OCI-LY3 (cell line): ENCODE measurements at regions not wholly inside any gene's neighbourhood (a gene's known extent, or its start where the extent isn't known, plus 50 kb on each side); places are given as distances from the start of the nearest gene placed in this dataset.

Experiments
- CTCF ChIP-seq: fragments of 200-600, 300-600 bp; sonication (generic); IDR thresholded peaks from 2 replicates; pipeline ENCODE4 v1.5.1; 2014; ENCODE audit warnings: antibody characterized with exemption, low read length, low read depth
- EZH2phosphoT487 ChIP-seq: fragments of 200-600 bp; shearing (Covaris generic); IDR thresholded peaks from 2 replicates; pipeline ENCODE4 v1.6.1; 2018; ENCODE audit warnings: antibody characterized with exemption, mixed run types, low read depth

GRCh38 chr7:85596827-85597226 is 410.0 kb upstream of the SEMA3D start:
- TF ChIP-seq CTCF: no peak
- no peak for TF ChIP-seq EZH2phosphoT487
